Transverse colon (tissue), 4 donors: ENCODE measurements at regions not wholly inside any gene's neighbourhood (a gene's known extent, or its start where the extent isn't known, plus 50 kb on each side); places are given as distances from the start of the nearest gene placed in this dataset.

Experiments
- CTCF ChIP-seq, 5 experiments: fragments of 200-600 bp in 3 of 5; fragments of 450-650 bp in 2 of 5; sonication (generic) in 3 of 5; IDR thresholded peaks; 1 replicate in 2 of 5; 2 replicates in 3 of 5; pipeline ENCODE4 v1.5.1; 2016 to 2017; ENCODE audit warnings: antibody characterized with exemption in 5 of 5, inconsistent platforms in 3 of 5, mild to moderate bottlenecking in 2 of 5, moderate library complexity in 1 of 5
- POLR2AphosphoS5 ChIP-seq, 3 donors: sonication (generic); formaldehyde crosslinking; IDR thresholded peaks; one replicate each; pipeline ENCODE4 v1.6.1; 2016; ENCODE audit warnings: antibody characterized with exemption in 3 of 3

- TF ChIP-seq POLR2AphosphoS5 (IDR thresholded peaks at IDR 0.05) (no peak), CTCF (IDR thresholded peaks at IDR 0.05) (no peak)
Measured at GRCh38 chr6:6705915-6706675, 117.6 kb downstream of the LY86 start.
